Gastrocnemius medialis (tissue), 4 donors: ENCODE measurements at regions not wholly inside any gene's neighbourhood (a gene's known extent, or its start where the extent isn't known, plus 50 kb on each side); places are given as distances from the start of the nearest gene placed in this dataset.

Source experiments
- ATAC-seq, 2 donors: fragments of 150-250 bp; one replicate each; pipeline ENCODE4 v1.9.1; 2016
- DNase-seq, 2 donors: peaks; one replicate each; pipeline ENCODE4 v3.0.0-alpha.2; 2019
- H3K27ac ChIP-seq, 4 donors: fragments of 200-600 bp; sonication (generic); 1 replicate in 1 of 4; 2 replicates in 3 of 4; pipeline ENCODE4 v1.5.1; 2016 to 2018; ENCODE audit warnings: mild to moderate bottlenecking in 2 of 4, moderate library complexity in 1 of 4
- H3K27me3 ChIP-seq, 3 donors: fragments of 200-600 bp; sonication (generic) in 2 of 3; 1 replicate in 1 of 3; 2 replicates in 2 of 3; pipeline versions ENCODE4 v1.5.1 to v1.6.0; 2016 to 2019; ENCODE audit warnings: mild to moderate bottlenecking in 1 of 3, moderate library complexity in 1 of 3
- H3K36me3 ChIP-seq, 2 donors: fragments of 200-600 bp; sonication (generic) in 1 of 2; one replicate each; pipeline ENCODE4 v1.5.1; 2017 to 2018
- H3K4me1 ChIP-seq, 2 donors: fragments of 200-600 bp; sonication (generic) in 1 of 2; one replicate each; pipeline ENCODE4 v1.5.1; 2016 to 2017; ENCODE audit warnings: mild to moderate bottlenecking in 2 of 2
- H3K4me3 ChIP-seq, 4 donors: fragments of 200-600 bp; sonication (generic) in 3 of 4; 1 replicate in 1 of 4; 2 replicates in 3 of 4; pipeline ENCODE4 v1.5.1; 2016 to 2019; ENCODE audit warnings: mild to moderate bottlenecking in 2 of 4
- H3K9me3 ChIP-seq, 3 donors: fragments of 200-600 bp; sonication (generic) in 2 of 3; 1 replicate in 1 of 3; 2 replicates in 2 of 3; pipeline ENCODE4 v1.5.1; 2016 to 2019
- POLR2A ChIP-seq, 2 donors: fragments of 450-650 bp; IDR thresholded peaks; one replicate each; pipeline ENCODE4 v1.6.1; 2017; ENCODE audit warnings: antibody characterized with exemption in 2 of 2, mild to moderate bottlenecking in 2 of 2, moderate library complexity in 2 of 2
- in situ Hi-C, 4 donors: fragments of 200-750 bp; cut with MboI; loops; one replicate each; pipeline versions ENCODE4 v1.15.0 to v1.8.0; 2017; ENCODE audit warnings: low sequenced_read_pairs in 4 of 4
- intact Hi-C: fragments of 100-400 bp; cut with DNase I; formaldehyde crosslinking; loops from one replicate; pipeline ENCODE4 v1.15.1; 2023; ENCODE audit warnings: low total_unique reads
- TF ChIP-seq, protein P1 (sequence below), 5 experiments: fragments of 450-650 bp in 3 of 5; fragments of 200-600 bp in 2 of 5; sonication (generic) in 2 of 5; IDR thresholded peaks in 4 of 5; conservative IDR thresholded peaks in 1 of 5; 1 replicate in 4 of 5; 2 replicates in 1 of 5; pipeline ENCODE4 v1.5.1; 2016 to 2019; ENCODE audit warnings: antibody characterized with exemption in 5 of 5, mild to moderate bottlenecking in 3 of 5, moderate library complexity in 3 of 5

GRCh38 chr10:105597312-105597711, 956.2 kb downstream of the SORCS3 start:
- intact Hi-C loops (no loop called here), in situ Hi-C loops (no loop called here)
- Histone ChIP-seq H3K4me3 (no peak overlapping the region), H3K27ac (no peak overlapping the region), H3K36me3 (no peaks in the 10 kb centered on the region), H3K27me3 (no peaks in the 10 kb centered on the region), H3K4me1 (no peaks in the 10 kb centered on the region), H3K9me3 (no peaks in the 10 kb centered on the region)
- TF ChIP-seq, protein P1, sequence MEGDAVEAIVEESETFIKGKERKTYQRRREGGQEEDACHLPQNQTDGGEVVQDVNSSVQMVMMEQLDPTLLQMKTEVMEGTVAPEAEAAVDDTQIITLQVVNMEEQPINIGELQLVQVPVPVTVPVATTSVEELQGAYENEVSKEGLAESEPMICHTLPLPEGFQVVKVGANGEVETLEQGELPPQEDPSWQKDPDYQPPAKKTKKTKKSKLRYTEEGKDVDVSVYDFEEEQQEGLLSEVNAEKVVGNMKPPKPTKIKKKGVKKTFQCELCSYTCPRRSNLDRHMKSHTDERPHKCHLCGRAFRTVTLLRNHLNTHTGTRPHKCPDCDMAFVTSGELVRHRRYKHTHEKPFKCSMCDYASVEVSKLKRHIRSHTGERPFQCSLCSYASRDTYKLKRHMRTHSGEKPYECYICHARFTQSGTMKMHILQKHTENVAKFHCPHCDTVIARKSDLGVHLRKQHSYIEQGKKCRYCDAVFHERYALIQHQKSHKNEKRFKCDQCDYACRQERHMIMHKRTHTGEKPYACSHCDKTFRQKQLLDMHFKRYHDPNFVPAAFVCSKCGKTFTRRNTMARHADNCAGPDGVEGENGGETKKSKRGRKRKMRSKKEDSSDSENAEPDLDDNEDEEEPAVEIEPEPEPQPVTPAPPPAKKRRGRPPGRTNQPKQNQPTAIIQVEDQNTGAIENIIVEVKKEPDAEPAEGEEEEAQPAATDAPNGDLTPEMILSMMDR (IDR thresholded peaks at IDR 0.05 in 4 of 5, conservative IDR thresholded peaks at IDR 0.05 in 1 of 5) = no peak
- no peak for TF ChIP-seq POLR2A (IDR thresholded peaks at IDR 0.05)
- ATAC-seq (no peak), DNase-seq (no peak)

GRCh38 chr10:105596749-105597148, 955.7 kb downstream of the SORCS3 start:
- Histone ChIP-seq H3K36me3 (no peaks in the 10 kb centered on the region), H3K27me3 (no peaks in the 10 kb centered on the region), H3K27ac (no peak overlapping the region), H3K4me1 (no peaks in the 10 kb centered on the region), H3K4me3 (no peak overlapping the region), H3K9me3 (no peaks in the 10 kb centered on the region)
- in situ Hi-C loops (no loop called here), intact Hi-C loops (no loop called here)
- ATAC-seq = no peak
- TF ChIP-seq, protein P1 (IDR thresholded peaks at IDR 0.05 in 4 of 5, conservative IDR thresholded peaks at IDR 0.05 in 1 of 5) = no peak
- no peak for TF ChIP-seq POLR2A (IDR thresholded peaks at IDR 0.05)
- no peak for DNase-seq

DNA sequence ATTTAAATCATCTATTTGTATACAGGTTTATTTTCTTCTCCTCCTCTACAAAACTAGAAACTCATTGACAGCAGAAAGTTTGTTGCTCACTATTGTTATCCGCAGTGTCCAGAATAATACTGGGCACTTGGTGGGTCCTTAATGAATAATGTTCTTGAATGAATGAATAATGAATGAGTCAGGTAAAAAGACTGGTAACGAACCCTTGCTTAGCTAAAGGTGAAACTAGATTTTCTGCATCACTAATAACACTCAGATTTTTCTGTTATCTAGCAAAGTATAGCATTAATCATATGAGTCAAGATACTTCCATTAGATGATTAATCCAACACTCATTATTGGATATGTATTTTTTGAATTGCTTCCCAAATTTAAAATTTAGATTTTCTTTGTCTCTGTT, 953.2 kb downstream of the SORCS3 start:
- TF ChIP-seq, protein P1 (IDR thresholded peaks at IDR 0.05 in 4 of 5, conservative IDR thresholded peaks at IDR 0.05 in 1 of 5) = no peak
- TF ChIP-seq POLR2A (IDR thresholded peaks at IDR 0.05) = no peak
- no peaks in the 10 kb centered on the region for H3K4me1 ChIP-seq
- DNase-seq = no peak
- H3K9me3 ChIP-seq = no peaks in the 10 kb centered on the region
- intact Hi-C loops = loop anchor here (5.0 kb wide), 1 partner anchor 532 kb away; no protein-coding TSS in a partner anchor
- H3K4me3 ChIP-seq = no peak overlapping the region
- no peak for ATAC-seq
- in situ Hi-C loops = no loop called here
- H3K27ac ChIP-seq = no peak overlapping the region
- no peaks in the 10 kb centered on the region for H3K36me3 ChIP-seq
- H3K27me3 ChIP-seq = no peaks in the 10 kb centered on the region

- DNase-seq (no peak), ATAC-seq (no peak)
- TF ChIP-seq POLR2A (IDR thresholded peaks at IDR 0.05) = no peak
- TF ChIP-seq, protein P1 (IDR thresholded peaks at IDR 0.05 in 4 of 5, conservative IDR thresholded peaks at IDR 0.05 in 1 of 5) = no peak
- intact Hi-C loops = loop anchor here (5.0 kb wide), 1 partner anchor 530 kb away; no protein-coding TSS in a partner anchor
- no peaks in the 10 kb centered on the region for H3K36me3 ChIP-seq
- H3K27me3 ChIP-seq = no peaks in the 10 kb centered on the region
- no peaks in the 10 kb centered on the region for H3K4me1 ChIP-seq
- H3K27ac ChIP-seq = no peak overlapping the region
- no peak overlapping the region for H3K4me3 ChIP-seq
- in situ Hi-C loops = no loop called here
- no peaks in the 10 kb centered on the region for H3K9me3 ChIP-seq
Observed at GRCh38 chr10:105592468-105592867, 951.4 kb downstream of the SORCS3 start.

DNA sequence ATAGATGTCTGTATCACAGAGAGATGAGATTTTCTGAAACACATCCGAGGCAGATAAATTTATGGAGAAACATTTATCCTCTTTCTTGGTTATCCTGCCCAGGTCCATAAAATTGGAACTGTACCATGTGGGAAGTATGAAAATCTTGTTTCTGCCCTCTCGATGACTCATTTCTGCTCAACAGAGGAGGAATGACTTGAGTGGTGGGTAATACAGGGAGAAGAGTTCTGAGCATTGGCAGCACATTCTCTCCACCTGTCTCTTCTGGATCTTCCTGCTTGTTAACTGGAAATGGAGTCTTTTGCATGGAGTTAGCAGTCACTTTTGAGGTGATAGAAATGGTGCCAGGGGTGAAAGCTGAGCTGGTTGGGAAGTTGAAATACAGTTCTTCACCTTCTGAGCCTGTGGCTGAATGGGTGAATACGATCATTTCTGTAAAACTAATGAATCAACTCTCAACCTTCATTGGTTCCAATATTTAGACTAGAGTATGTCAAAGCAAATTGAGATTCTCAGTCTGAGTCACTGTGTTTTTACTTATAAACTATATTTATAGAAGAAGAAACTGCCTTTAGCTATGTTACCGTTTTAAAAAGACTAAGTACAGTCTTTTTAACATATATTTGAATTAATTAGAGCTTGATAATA, 945.5 kb downstream of the SORCS3 start:
- Histone ChIP-seq H3K36me3 (no peaks in the 10 kb centered on the region), H3K27ac (no peak overlapping the region), H3K27me3 (no peaks in the 10 kb centered on the region), H3K4me1 (no peaks in the 10 kb centered on the region), H3K4me3 (no peak overlapping the region), H3K9me3 (no peaks in the 10 kb centered on the region)
- ATAC-seq (no peak), DNase-seq (no peak)
- intact Hi-C loops = no loop called here
- TF ChIP-seq, protein P1 (IDR thresholded peaks at IDR 0.05 in 4 of 5, conservative IDR thresholded peaks at IDR 0.05 in 1 of 5) = no peak
- TF ChIP-seq POLR2A (IDR thresholded peaks at IDR 0.05) = no peak
- in situ Hi-C loops = no loop called here
